NB4 (cell line): ENCODE measurements at regions not wholly inside any gene's neighbourhood (a gene's known extent, or its start where the extent isn't known, plus 50 kb on each side); places are given as distances from the start of the nearest gene placed in this dataset.

Source experiments
- CTCF ChIP-seq: IDR thresholded peaks from one replicate; pipeline ENCODE4 v1.5.1; 2012; ENCODE audit warnings: low read depth, low read length
- MAX ChIP-seq: IDR thresholded peaks from 2 replicates; pipeline ENCODE4 v1.6.1; 2011; ENCODE audit warnings: low read depth, low read length
- MYC ChIP-seq: IDR thresholded peaks from 2 replicates; pipeline ENCODE4 v1.6.1; 2011; ENCODE audit warnings: low read depth, low read length
- POLR2A ChIP-seq: IDR thresholded peaks from 2 replicates; pipeline ENCODE4 v1.6.1; 2011; ENCODE audit warnings: mild to moderate bottlenecking; ENCODE audit not compliant: insufficient read length; ENCODE audit errors: extremely low read depth

GRCh38 chr2:136049011-136049742 lies 63.8 kb upstream of the DARS1 start:
- no peak for TF ChIP-seq MAX
- TF ChIP-seq CTCF, result no peak
- TF ChIP-seq POLR2A, result no peak
- no peak for TF ChIP-seq MYC
